Upper lobe of right lung (tissue), 1 donor: ENCODE measurements at regions not wholly inside any gene's neighbourhood (a gene's known extent, or its start where the extent isn't known, plus 50 kb on each side); places are given as distances from the start of the nearest gene placed in this dataset.

Experiments
- ATAC-seq: fragments of 200-7000 bp; cut with Tn5 transposase; one replicate; pipeline ENCODE4 v1.9.1; 2020; ENCODE audit warnings: mild to moderate bottlenecking, moderate library complexity
- DNase-seq: peaks from one replicate; pipeline ENCODE4 v3.0.0-alpha.2; 2020
- H3K27ac ChIP-seq: fragments of 200-600 bp; one replicate; pipeline ENCODE4 v1.8.0; 2022
- H3K27me3 ChIP-seq: fragments of 200-600 bp; one replicate; pipeline ENCODE4 v1.8.0; 2022; ENCODE audit warnings: mild to moderate bottlenecking
- H3K36me3 ChIP-seq: fragments of 200-600 bp; one replicate; pipeline ENCODE4 v1.8.0; 2022
- H3K4me1 ChIP-seq: fragments of 200-600 bp; one replicate; pipeline ENCODE4 v1.8.0; 2022
- H3K4me3 ChIP-seq: fragments of 200-600 bp; one replicate; pipeline ENCODE4 v1.8.0; 2022; ENCODE audit warnings: mild to moderate bottlenecking
- H3K9me3 ChIP-seq: fragments of 200-600 bp; one replicate; pipeline ENCODE4 v1.8.0; 2022
- CTCF ChIP-seq: fragments of 200-600 bp; IDR thresholded peaks from one replicate; pipeline ENCODE4 v1.8.0; 2022; ENCODE audit warnings: antibody characterized with exemption
- intact Hi-C: fragments of 100-400 bp; cut with DNase I; formaldehyde crosslinking; loops from one replicate; pipeline ENCODE4 v1.11.0; 2022
- donor health status: DM: no; HTN: yes; CAD: no; lungs with severe emphysema.

- peaks cover 2% of the 10 kb centered on the region for H3K9me3 ChIP-seq
- no peak for ATAC-seq
- no peak for DNase-seq
These were observed 1101.6 kb upstream of the RAG2 start for GRCh38 chr11:37699644-37700043.

GRCh38 chr11:37695283-37695682 is 1097.2 kb upstream of the RAG2 start:
- no peak for DNase-seq
- Histone ChIP-seq H3K36me3 (no peaks in the 10 kb centered on the region), H3K27me3 (no peaks in the 10 kb centered on the region), H3K4me1 (no peaks in the 10 kb centered on the region), H3K9me3 (peaks cover 5% of the 10 kb centered on the region), H3K4me3 (no peak overlapping the region), H3K27ac (no peak overlapping the region)
- intact Hi-C loops: no loop called here
- no peak for TF ChIP-seq CTCF
- ATAC-seq: no peak

More at GRCh38 chr11:37699644-37700043, 1101.6 kb upstream of the RAG2 start:
- H3K27ac ChIP-seq: no peak overlapping the region
- intact Hi-C loops: no loop called here
- no peak overlapping the region for H3K4me3 ChIP-seq
- H3K36me3 ChIP-seq: no peaks in the 10 kb centered on the region
- no peaks in the 10 kb centered on the region for H3K4me1 ChIP-seq
- no peaks in the 10 kb centered on the region for H3K27me3 ChIP-seq
- no peak for TF ChIP-seq CTCF

GRCh38 chr11:37689951-37690350 is 1091.9 kb upstream of the RAG2 start:
- H3K4me1 ChIP-seq: no peaks in the 10 kb centered on the region
- DNase-seq (no peak), ATAC-seq (no peak)
- no peak overlapping the region for H3K4me3 ChIP-seq
- no peaks in the 10 kb centered on the region for H3K27me3 ChIP-seq
- TF ChIP-seq CTCF: no peak
- intact Hi-C loops: no loop called here
- peaks cover 5% of the 10 kb centered on the region for H3K9me3 ChIP-seq
- H3K27ac ChIP-seq: no peak overlapping the region
- H3K36me3 ChIP-seq: no peaks in the 10 kb centered on the region

GRCh38 chr11:37688456-37688855 is 1090.4 kb upstream of the RAG2 start:
- Histone ChIP-seq H3K9me3 (no peaks in the 10 kb centered on the region), H3K27me3 (no peaks in the 10 kb centered on the region), H3K4me1 (no peaks in the 10 kb centered on the region), H3K4me3 (no peak overlapping the region), H3K27ac (no peak overlapping the region), H3K36me3 (no peaks in the 10 kb centered on the region)
- ATAC-seq (no peak), DNase-seq (no peak)
- intact Hi-C loops: no loop called here
- TF ChIP-seq CTCF: no peak

- Histone ChIP-seq H3K36me3 (no peaks in the 10 kb centered on the region), H3K27ac (no peak overlapping the region), H3K27me3 (no peaks in the 10 kb centered on the region), H3K4me1 (no peaks in the 10 kb centered on the region), H3K9me3 (no peaks in the 10 kb centered on the region), H3K4me3 (no peak overlapping the region)
- intact Hi-C loops: no loop called here
- TF ChIP-seq CTCF: no peak
- no peak for DNase-seq
- ATAC-seq: no peak
These were observed 1089.1 kb upstream of the RAG2 start for GRCh38 chr11:37687130-37687529.

GRCh38 chr11:37671321-37671720 is 1073.3 kb upstream of the RAG2 start:
- Histone ChIP-seq H3K9me3 (no peaks in the 10 kb centered on the region), H3K36me3 (no peaks in the 10 kb centered on the region), H3K4me3 (no peak overlapping the region), H3K27ac (no peak overlapping the region), H3K27me3 (no peaks in the 10 kb centered on the region), H3K4me1 (no peaks in the 10 kb centered on the region)
- intact Hi-C loops: no loop called here
- ATAC-seq (no peak), DNase-seq (no peak)
- no peak for TF ChIP-seq CTCF
